GM23338 (cell line): ENCODE measurements at regions not wholly inside any gene's neighbourhood (a gene's known extent, or its start where the extent isn't known, plus 50 kb on each side); places are given as distances from the start of the nearest gene placed in this dataset.

Source experiments
- ATAC-seq: fragments of 200-7000 bp; cut with Tn5 transposase; 3 replicates; pipeline ENCODE4 v1.9.1; 2020
- DNase-seq: peaks from one replicate; pipeline ENCODE4 v3.0.0-alpha.2; 2015; ENCODE audit warnings: low spot score
- H2AFZ ChIP-seq: fragments of 200-600 bp; sonication (generic); 2 replicates; pipeline ENCODE4 v1.8.0; 2016; ENCODE audit warnings: antibody characterized with exemption, mild to moderate bottlenecking, moderate library complexity
- H3F3A ChIP-seq: fragments of 200-600 bp; sonication (generic); replicated peaks from 2 replicates; pipeline ENCODE4 v1.8.0; 2017; ENCODE audit warnings: antibody characterized with exemption, mixed run types, low read depth
- H3K27ac ChIP-seq: fragments of 200-600 bp; sonication (generic); 2 replicates; pipeline ENCODE4 v1.6.1; 2016; ENCODE audit warnings: low read depth
- H3K27me3 ChIP-seq: fragments of 200-600 bp; sonication (generic); 2 replicates; pipeline ENCODE4 v1.8.0; 2016; ENCODE audit warnings: mild to moderate bottlenecking, mixed run types, moderate library complexity; ENCODE audit not compliant: insufficient read depth
- H3K36me3 ChIP-seq: fragments of 200-600 bp; sonication (generic); 2 replicates; pipeline ENCODE4 v1.8.0; 2016; ENCODE audit warnings: mild to moderate bottlenecking; ENCODE audit not compliant: insufficient read depth
- H3K4me1 ChIP-seq: fragments of 200-600 bp; sonication (generic); 2 replicates; pipeline ENCODE4 v1.8.0; 2016; ENCODE audit warnings: mild to moderate bottlenecking, moderate library complexity; ENCODE audit not compliant: insufficient read depth
- H3K4me2 ChIP-seq: fragments of 200-600 bp; sonication (generic); 2 replicates; pipeline ENCODE4 v1.7.1; 2017; ENCODE audit warnings: mixed run types
- H3K4me3 ChIP-seq: fragments of 200-600 bp; sonication (generic); 2 replicates; pipeline ENCODE4 v1.6.1; 2016; ENCODE audit warnings: mixed run types
- H3K79me2 ChIP-seq: fragments of 200-600 bp; sonication (generic); replicated peaks from 2 replicates; pipeline ENCODE4 v1.8.0; 2017; ENCODE audit warnings: mild to moderate bottlenecking; ENCODE audit not compliant: insufficient read depth
- H3K9me2 ChIP-seq: fragments of 200-600 bp; sonication (generic); 2 replicates; pipeline ENCODE4 v1.8.0; 2017; ENCODE audit not compliant: insufficient read depth
- H4K20me1 ChIP-seq: fragments of 200-600 bp; sonication (generic); replicated peaks from 2 replicates; pipeline ENCODE4 v1.8.0; 2017; ENCODE audit warnings: mild to moderate bottlenecking; ENCODE audit not compliant: insufficient read depth
- H3K27ac Mint-ChIP-seq: 2 replicates; pipeline ENCODE4 v1.8.0; 2020; ENCODE audit warnings: inconsistent platforms, mild to moderate bottlenecking, moderate library complexity, mixed read lengths
- H3K27me3 Mint-ChIP-seq: 3 replicates; pipeline ENCODE4 v1.8.0; 2022; ENCODE audit warnings: low read depth, mild to moderate bottlenecking, moderate library complexity, mixed read lengths, inconsistent platforms; ENCODE audit not compliant: insufficient read depth, poor library complexity
- H3K36me3 Mint-ChIP-seq: 3 replicates; pipeline ENCODE4 v1.8.0; 2021; ENCODE audit warnings: low read depth, mild to moderate bottlenecking, inconsistent platforms, moderate library complexity, mixed read lengths
- H3K4me1 Mint-ChIP-seq: 3 replicates; pipeline ENCODE4 v1.8.0; 2020; ENCODE audit warnings: mild to moderate bottlenecking, inconsistent platforms, mixed read lengths
- H3K4me3 Mint-ChIP-seq: 3 replicates; pipeline ENCODE4 v1.8.0; 2021; ENCODE audit warnings: moderate library complexity, mild to moderate bottlenecking, inconsistent platforms, mixed read lengths
- H3K9me3 Mint-ChIP-seq: 3 replicates; pipeline ENCODE4 v1.8.0; 2020; ENCODE audit warnings: moderate library complexity, mild to moderate bottlenecking, inconsistent platforms, mixed read lengths
- CREB1 ChIP-seq: fragments of 250-450 bp; sonication (Bioruptor Pico); IDR thresholded peaks from 2 replicates; pipeline ENCODE4 v1.5.0; 2020; ENCODE audit warnings: low read depth, mild to moderate bottlenecking, moderate library complexity
- CTCF ChIP-seq, 2 experiments: fragments of 200-600 bp in 1 of 2; sonication (generic) in 1 of 2; conservative IDR thresholded peaks; 2 replicates each; pipeline versions ENCODE4 v1.5.1 to v1.6.1; 2016 to 2017; ENCODE audit warnings: antibody characterized with exemption in 2 of 2, low read depth in 2 of 2, mild to moderate bottlenecking in 2 of 2, moderate library complexity in 1 of 2
- ETS1 ChIP-seq: IDR thresholded peaks from 2 replicates; pipeline ENCODE4 v1.6.1; 2016; ENCODE audit warnings: antibody characterized with exemption
- EZH2 ChIP-seq: fragments of 200-600 bp; sonication (generic); IDR thresholded peaks from one replicate; pipeline ENCODE4 v1.8.0; 2017; ENCODE audit warnings: antibody characterized with exemption, mild to moderate bottlenecking, low read depth; ENCODE audit not compliant: unreplicated experiment
- EZH2phosphoT487 ChIP-seq: fragments of 200-600 bp; sonication (generic); IDR thresholded peaks from one replicate; pipeline ENCODE4 v1.8.1; 2018; ENCODE audit warnings: antibody characterized with exemption; ENCODE audit not compliant: unreplicated experiment
- JUNB ChIP-seq: IDR thresholded peaks from one replicate; pipeline ENCODE4 v1.6.1; 2016; ENCODE audit warnings: antibody characterized with exemption; ENCODE audit not compliant: unreplicated experiment
- NANOG ChIP-seq: IDR thresholded peaks from 2 replicates; pipeline ENCODE4 v1.6.1; 2016; ENCODE audit warnings: antibody characterized with exemption, borderline replicate concordance
- POLR2AphosphoS5 ChIP-seq: IDR thresholded peaks from 2 replicates; pipeline ENCODE4 v1.6.1; 2016; ENCODE audit warnings: antibody characterized with exemption, low read depth
- REST ChIP-seq: IDR thresholded peaks from one replicate; pipeline ENCODE4 v1.6.1; 2018; ENCODE audit warnings: antibody characterized with exemption; ENCODE audit not compliant: unreplicated experiment
- STAT1 ChIP-seq: IDR thresholded peaks from one replicate; pipeline ENCODE4 v1.6.1; 2016; ENCODE audit warnings: antibody characterized with exemption; ENCODE audit not compliant: unreplicated experiment
- ZNF114 ChIP-seq: fragments of 250-450 bp; sonication (Bioruptor Pico); IDR thresholded peaks from 2 replicates; pipeline ENCODE4 v1.5.0; 2020; ENCODE audit warnings: mild to moderate bottlenecking, moderate library complexity
- ZNF331 ChIP-seq: fragments of 250-450 bp; sonication (Bioruptor Pico); IDR thresholded peaks from 2 replicates; pipeline ENCODE4 v1.5.0; 2020; ENCODE audit warnings: low read depth, mild to moderate bottlenecking, moderate library complexity
- ZNF462 ChIP-seq: fragments of 250-450 bp; sonication (Bioruptor Pico); IDR thresholded peaks from 2 replicates; pipeline ENCODE4 v1.5.0; 2020; ENCODE audit warnings: mild to moderate bottlenecking, moderate library complexity

GRCh38 chr2:54040250-54040649 lies 69.5 kb upstream of the PSME4 start:
- Mint-ChIP-seq H3K9me3 (peaks cover 4% of the 10 kb centered on the region; the same call in 2 of the 3 replicates), H3K4me3 (no peak overlapping the region), H3K27me3 (peaks cover 3% of the 10 kb centered on the region), H3K36me3 (peaks cover 3% of the 10 kb centered on the region; the same call in 2 of the 3 replicates), H3K4me1 (no peaks in the 10 kb centered on the region), H3K27ac (no peak overlapping the region)
- no peak overlapping the region for H3K27ac ChIP-seq
- H4K20me1 ChIP-seq, result no peaks in the 10 kb centered on the region
- no peak for TF ChIP-seq ETS1
- no peak for TF ChIP-seq EZH2
- no peak for TF ChIP-seq CTCF (conservative IDR thresholded peaks at IDR 0.05; ENCODE audit: low read depth in 2 of 2)
- TF ChIP-seq REST, result no peak
- TF ChIP-seq NANOG, result no peak
- no peak for TF ChIP-seq JUNB
- no peak for TF ChIP-seq ZNF114
- no peak for TF ChIP-seq EZH2phosphoT487
- TF ChIP-seq CREB1 (CRISPR knock-in tag), result no peak
- TF ChIP-seq ZNF331, result no peak
- no peak for TF ChIP-seq STAT1
- TF ChIP-seq POLR2AphosphoS5, result no peak
- TF ChIP-seq ZNF462, result no peak
- no peaks in the 10 kb centered on the region for H3K36me3 ChIP-seq
- no peaks in the 10 kb centered on the region for H3F3A ChIP-seq
- no peaks in the 10 kb centered on the region for H3K4me1 ChIP-seq
- no peak overlapping the region for H3K4me2 ChIP-seq
- DNase-seq, result no peak
- no peak overlapping the region for H3K4me3 ChIP-seq
- ATAC-seq, result no peak
- H3K27me3 ChIP-seq, result no peaks in the 10 kb centered on the region
- no peaks in the 10 kb centered on the region for H3K9me2 ChIP-seq
- no peak overlapping the region for H2AFZ ChIP-seq
- no peaks in the 10 kb centered on the region for H3K79me2 ChIP-seq
